C4-2B (cell line): ENCODE measurements at regions not wholly inside any gene's neighbourhood (a gene's known extent, or its start where the extent isn't known, plus 50 kb on each side); places are given as distances from the start of the nearest gene placed in this dataset.

Experiments used
- CTCF ChIP-seq: fragments of 450-650 bp; conservative IDR thresholded peaks from 2 replicates; pipeline ENCODE4 v1.5.1; 2017; ENCODE audit warnings: mild to moderate bottlenecking
- ZFX ChIP-seq: fragments of 450-650 bp; IDR thresholded peaks from 2 replicates; pipeline ENCODE4 v1.6.1; 2017

- TF ChIP-seq CTCF (no peak), ZFX (no peak)
These were observed 384.2 kb upstream of the CDH10 start for GRCh38 chr5:25029004-25029403.
